G401.6 (cell line): ENCODE measurements at regions not wholly inside any gene's neighbourhood (a gene's known extent, or its start where the extent isn't known, plus 50 kb on each side); places are given as distances from the start of the nearest gene placed in this dataset.

Source experiments
- FAIRE-seq: peaks from 2 replicates; lab custom pipeline; 2012; peaks lifted over from hg19 to GRCh38; lab: Jason Lieb, UNC

GRCh38 chr2:118565301-118565700 is 282.1 kb downstream of the EN1 start:
- no peak for FAIRE-seq

- FAIRE-seq: no peak
Observed at GRCh38 chr2:118562144-118562543, 285.3 kb downstream of the EN1 start.

GRCh38 chr2:118558846-118559245 is 288.6 kb downstream of the EN1 start:
- no peak for FAIRE-seq

GRCh38 chr2:118557791-118558190 is 289.7 kb downstream of the EN1 start:
- no peak for FAIRE-seq

- no peak for FAIRE-seq
Observed at GRCh38 chr2:118557016-118557415, 290.4 kb downstream of the EN1 start.

GRCh38 chr2:118554616-118555015 is 292.8 kb downstream of the EN1 start:
- no peak for FAIRE-seq

- FAIRE-seq: no peak
Observed at GRCh38 chr2:118549503-118549902, 297.9 kb downstream of the EN1 start.

- no peak for FAIRE-seq
Observed at GRCh38 chr2:118548880-118549488, 298.5 kb downstream of the EN1 start.

- no peak for FAIRE-seq
Observed at GRCh38 chr2:118539290-118539689, 308.2 kb downstream of the EN1 start.

- FAIRE-seq: no peak
Observed at GRCh38 chr2:118536306-118536705, 311.1 kb downstream of the EN1 start.

- no peak for FAIRE-seq
Observed at GRCh38 chr2:118535818-118536212, 311.6 kb downstream of the EN1 start.

- FAIRE-seq: no peak
Observed at GRCh38 chr2:118535171-118535817, 312.2 kb downstream of the EN1 start.

GRCh38 chr2:118530976-118531375 is 316.5 kb downstream of the EN1 start:
- FAIRE-seq: no peak

GRCh38 chr2:118529908-118530599 is 317.4 kb downstream of the EN1 start:
- no peak for FAIRE-seq

GRCh38 chr2:118527571-118527970 is 319.9 kb downstream of the EN1 start:
- FAIRE-seq: no peak

GRCh38 chr2:118525346-118525745 is 322.1 kb downstream of the EN1 start:
- FAIRE-seq: no peak

GRCh38 chr2:118524911-118525310 is 322.5 kb downstream of the EN1 start:
- no peak for FAIRE-seq

- FAIRE-seq: no peak
Observed at GRCh38 chr2:118523761-118524160, 323.7 kb downstream of the EN1 start.

- no peak for FAIRE-seq
Observed at GRCh38 chr2:118521960-118522359, 325.5 kb downstream of the EN1 start.

- FAIRE-seq: no peak
Observed at GRCh38 chr2:118521272-118521671, 326.2 kb downstream of the EN1 start.

- no peak for FAIRE-seq
Observed at GRCh38 chr2:118520246-118520645, 327.2 kb downstream of the EN1 start.

- no peak for FAIRE-seq
Observed at GRCh38 chr2:118519511-118519910, 327.9 kb downstream of the EN1 start.

GRCh38 chr2:118510807-118511206 is 336.6 kb downstream of the EN1 start:
- no peak for FAIRE-seq
